HG03175 (cell line): ENCODE measurements at regions not wholly inside any gene's neighbourhood (a gene's known extent, or its start where the extent isn't known, plus 50 kb on each side); places are given as distances from the start of the nearest gene placed in this dataset.

Experiments
- ATAC-seq: cut with Tn5 transposase; IDR thresholded peaks from one replicate; pipeline ENCODE4 v1.9.1; 2021; ENCODE audit warnings: mild to moderate bottlenecking, moderate library complexity; ENCODE audit not compliant: unreplicated experiment

DNA sequence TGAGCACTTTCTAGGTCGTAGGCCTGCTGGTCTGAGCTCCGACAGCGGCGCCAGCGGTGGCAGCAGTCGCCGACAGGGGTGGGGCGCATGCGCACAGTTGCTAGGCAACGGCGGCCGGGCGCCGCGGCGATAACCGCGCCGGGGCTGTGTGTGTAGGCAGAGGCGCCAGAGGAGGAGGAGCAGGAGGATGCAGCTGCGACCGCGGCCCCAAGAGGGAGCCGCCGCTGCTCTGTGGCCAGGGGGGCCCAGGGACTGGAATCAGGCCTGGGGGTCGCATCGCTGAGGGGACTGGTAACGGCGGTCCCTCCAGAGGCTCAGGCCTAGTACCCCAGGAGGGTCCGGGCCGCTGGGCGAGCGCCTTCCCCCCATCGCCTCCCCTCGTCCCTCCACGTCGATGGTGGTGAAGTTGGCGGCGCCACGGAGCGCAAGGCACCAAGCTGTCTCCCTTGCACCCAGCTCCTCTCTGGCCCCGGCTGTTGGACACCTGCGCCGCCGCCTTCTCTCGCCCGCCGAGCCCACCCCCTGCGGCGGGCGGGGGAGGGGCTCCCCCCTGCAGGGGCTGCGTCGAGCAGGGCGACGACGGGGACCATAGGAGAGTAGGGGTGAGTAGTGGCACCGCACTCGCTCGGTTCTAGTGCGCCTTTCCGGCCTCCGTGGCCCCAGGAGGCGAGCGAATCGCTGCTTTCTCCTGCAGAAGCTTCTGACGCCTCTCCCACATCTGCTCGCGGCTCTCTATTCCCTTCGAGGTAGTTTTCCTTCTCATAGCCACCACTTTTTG lies 58.6 kb upstream of the ZC4H2 start, which contains the start of gene ZC3H12B:
TSS of gene ZC3H12B (plus strand) at position 159 of the 778 bp plus-strand sequence.
- ATAC-seq: peak; percentile 98

DNA sequence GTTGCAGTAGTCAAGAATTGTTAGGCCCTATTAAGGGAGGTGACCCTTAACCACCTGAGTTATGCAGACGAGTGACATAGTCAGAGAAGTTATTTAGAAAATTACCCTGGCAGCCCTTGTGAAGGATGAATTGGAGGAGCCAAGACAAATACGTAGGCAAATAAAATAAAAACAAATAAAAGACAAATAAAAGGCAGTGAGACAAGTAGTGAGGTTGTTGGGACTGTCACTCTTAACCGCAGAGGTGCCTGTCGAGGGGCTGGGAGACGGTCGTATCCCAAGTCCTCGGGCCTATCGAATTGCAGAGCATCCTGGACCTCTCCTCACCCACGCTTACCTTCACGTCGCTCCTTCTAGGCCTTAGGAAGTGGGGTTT lies 58.0 kb upstream of the ZC4H2 start:
- ATAC-seq: no peak
